GM21381 (cell line): ENCODE measurements at regions not wholly inside any gene's neighbourhood (a gene's known extent, or its start where the extent isn't known, plus 50 kb on each side); places are given as distances from the start of the nearest gene placed in this dataset.

Source experiments
- ATAC-seq: cut with Tn5 transposase; IDR thresholded peaks from one replicate; pipeline ENCODE4 v1.9.1; 2021; ENCODE audit warnings: mild to moderate bottlenecking, moderate library complexity; ENCODE audit not compliant: unreplicated experiment

DNA sequence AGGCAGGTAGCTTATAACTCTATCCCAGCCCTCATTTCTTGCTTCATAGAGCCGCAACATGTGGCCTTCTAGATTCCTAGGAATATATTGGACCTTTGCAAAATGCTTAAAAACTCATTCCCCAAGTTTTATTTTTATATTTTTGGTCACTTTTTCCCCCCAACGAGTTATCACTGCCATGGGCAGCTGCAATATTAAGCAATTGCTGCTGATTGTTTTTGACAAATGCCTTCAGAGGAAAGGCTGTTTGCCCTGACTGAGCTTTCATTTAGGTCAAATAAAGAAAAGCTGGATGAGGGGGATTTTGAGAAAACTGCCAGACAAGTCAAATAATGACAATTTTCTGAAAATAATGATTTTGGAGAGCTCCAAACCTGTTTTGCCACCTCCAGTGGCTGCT lies 976.9 kb upstream of the MBL2 start:
- ATAC-seq, result no peak

DNA sequence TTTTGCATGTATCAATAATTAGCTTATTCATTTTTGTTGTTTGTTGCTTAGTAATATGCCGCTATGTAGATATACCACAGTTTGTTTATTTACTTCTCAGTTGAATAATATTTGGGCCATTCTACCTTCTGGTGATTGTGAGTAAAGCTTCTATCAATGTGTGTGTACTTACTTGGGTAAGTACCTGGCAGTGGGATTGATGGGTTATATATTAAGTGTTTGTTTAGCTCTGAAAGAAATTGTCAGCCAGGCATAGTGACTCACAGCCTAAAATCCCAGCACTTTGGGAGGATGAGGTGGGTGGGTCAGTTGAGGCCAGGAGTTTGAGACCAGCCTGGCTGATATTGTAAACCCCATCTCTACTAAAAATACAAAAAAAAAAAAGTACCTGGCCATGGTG lies 975.7 kb upstream of the MBL2 start:
- no peak for ATAC-seq

DNA sequence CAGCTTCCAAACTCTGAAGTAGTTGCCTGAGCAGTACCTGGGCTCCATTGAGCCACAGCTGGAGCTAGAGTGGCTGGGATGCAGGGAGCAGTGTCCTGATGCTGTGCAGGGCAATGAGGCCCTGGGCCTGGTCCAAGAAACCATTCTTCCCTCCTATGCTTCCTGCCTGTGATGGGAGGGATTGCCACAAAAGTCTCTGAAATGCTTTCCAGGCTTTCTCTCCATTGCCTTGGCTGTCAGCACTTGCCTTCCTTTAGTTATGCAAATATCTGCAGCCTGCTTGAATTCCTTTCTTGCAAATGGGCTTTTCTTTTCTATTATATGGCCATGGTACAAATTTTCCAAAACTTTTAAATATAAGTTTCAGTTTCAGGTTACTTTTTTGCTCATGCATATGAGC lies 972.2 kb upstream of the MBL2 start:
- ATAC-seq, result no peak

DNA sequence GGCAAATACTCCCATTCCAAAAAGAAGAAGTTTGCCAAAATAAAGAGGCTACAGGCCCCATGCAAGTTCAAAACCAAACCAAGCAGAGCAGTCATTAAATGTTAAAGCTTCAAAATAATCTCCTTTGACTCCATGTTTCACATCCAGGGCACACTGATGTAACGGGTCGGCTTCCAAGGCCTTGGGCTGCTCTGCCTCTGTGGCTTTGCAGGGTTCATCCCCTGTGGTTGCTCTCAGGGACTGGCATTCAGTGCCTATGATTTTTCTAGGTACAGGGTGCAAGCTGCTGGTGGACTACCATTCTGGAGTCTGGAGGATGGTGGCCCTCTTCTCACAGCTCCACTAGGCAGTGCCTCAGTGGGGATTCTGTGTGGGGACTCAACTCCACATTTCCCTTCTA lies 971.6 kb upstream of the MBL2 start:
- ATAC-seq, result no peak

DNA sequence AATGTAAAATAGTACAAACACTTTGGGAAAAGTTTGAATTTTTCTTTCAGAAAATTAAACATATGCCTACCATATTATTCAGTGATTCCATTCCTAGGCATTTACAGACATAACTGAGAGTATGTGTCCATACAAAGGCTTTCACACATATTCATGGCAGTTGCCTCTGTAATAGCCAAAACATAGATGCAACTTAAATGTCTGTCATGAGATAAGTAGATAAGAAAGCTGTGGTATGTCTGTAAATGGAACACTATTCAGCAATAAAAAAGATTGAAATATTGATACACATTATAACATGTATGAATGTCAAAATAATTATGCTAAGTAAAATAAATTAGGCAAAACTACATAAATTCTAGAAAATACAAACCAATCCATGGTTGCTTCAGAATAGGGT lies 964.5 kb upstream of the MBL2 start:
- no peak for ATAC-seq

DNA sequence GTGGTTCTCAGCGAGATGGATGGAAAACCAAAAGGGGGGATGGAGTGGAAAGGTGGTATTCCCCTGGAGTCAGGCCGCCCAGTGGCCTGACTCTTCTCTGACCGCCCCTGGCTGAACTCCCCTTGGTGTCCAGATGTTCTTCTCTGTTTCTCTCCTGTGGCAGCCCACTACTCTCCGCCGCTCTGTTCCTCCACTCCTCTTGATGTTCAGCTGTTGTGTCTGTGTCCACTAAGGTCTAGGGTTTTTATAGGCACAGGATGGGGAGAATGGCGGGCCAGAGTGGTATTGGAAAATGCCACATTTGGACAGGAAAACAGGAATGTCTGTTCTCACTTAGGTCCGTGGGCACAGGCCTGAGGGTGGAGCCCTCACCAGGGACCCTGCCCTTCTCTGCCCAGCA lies 954.3 kb upstream of the MBL2 start:
- ATAC-seq, result no peak

DNA sequence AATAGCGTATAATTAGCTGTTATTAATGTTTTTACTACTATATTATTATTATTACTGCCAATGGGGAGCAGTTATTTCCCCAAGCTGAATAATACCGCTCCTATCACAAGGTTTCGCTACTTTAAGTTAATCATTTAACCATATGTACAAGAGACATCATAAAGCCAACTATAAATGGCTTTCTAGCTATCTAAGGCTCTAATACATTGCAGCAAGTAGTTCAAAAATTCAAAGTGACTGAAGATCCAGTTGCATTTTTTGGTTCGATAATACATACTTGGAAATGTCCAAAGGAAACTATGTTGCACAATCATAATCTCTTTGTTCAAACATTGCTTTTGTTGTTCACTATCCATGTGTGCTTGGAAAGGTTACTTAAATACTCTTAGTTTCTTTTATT lies 952.0 kb upstream of the MBL2 start:
- no peak for ATAC-seq

DNA sequence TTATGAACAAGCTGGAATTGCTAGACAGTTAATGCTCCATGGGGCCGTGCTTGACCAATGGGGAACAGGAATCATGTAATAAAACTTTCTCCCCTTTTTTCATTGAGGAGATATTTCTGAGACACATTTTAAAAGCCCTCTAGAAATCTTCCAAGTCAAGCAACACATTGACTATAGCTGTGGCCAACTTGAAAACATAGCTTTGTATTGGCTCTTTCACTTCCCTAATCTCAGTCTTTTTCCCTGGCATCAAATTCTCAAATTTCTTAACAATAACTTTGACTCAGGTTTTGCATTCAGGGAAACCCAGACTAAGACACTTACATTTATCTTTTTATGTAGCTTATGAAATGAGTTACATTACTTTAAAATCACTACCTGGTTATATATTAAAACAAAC lies 947.1 kb upstream of the MBL2 start:
- ATAC-seq, result no peak

DNA sequence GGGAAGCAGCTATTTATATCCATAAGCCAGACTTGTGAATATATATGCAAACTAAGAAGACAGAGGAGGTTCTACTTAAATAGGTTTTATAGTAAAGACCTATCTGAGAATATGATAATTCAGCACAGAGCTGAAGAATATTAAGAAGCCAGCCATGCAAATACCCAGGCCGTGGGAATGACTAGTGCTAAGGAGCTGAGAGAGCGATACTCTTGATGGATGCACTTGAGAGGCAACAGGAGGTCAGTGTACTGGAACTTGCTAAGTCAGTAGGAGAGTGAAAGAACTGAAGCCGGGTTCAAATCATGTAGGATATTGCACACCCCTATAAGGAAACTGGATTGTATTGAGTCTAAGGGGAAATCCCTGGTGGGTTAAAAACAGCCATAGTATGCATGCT lies 943.6 kb upstream of the MBL2 start:
- no peak for ATAC-seq

DNA sequence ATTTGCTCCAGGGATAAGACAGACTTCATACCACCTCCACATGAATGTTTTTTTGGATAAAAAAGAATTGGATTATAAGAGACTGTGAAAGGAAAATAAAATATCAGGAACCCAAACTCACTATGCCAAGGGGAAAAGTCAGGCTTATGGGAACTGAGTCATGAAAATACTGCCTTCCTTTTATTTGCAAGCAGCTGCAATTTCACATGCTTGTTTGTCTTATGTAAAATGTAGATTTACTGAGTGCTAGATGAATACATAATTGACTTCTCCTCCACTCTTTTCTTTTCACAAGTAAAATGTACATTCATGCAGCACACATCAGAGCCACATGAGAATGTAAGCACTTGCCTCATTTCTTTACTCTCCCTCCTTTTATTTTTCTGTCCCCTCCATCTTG lies 940.8 kb upstream of the MBL2 start:
- no peak for ATAC-seq

DNA sequence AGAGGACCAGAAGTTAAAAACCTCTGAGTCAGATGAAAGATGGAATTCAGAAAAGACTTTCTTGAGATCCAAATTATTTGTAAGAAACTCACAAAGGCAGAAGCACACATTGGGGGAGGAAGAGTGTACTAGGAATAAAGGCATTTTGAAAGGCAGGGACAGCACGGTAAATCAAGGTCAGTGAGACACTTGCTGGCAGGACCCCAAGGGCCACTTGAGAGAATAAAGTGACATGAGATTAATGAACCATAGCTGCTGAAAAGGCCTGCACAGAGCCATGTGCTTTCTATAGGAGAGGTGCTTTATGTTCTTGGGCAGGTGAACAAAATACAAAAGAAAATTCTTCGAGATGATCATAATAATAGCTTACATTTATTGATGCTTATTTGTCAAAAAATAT lies 929.9 kb upstream of the MBL2 start:
- no peak for ATAC-seq

DNA sequence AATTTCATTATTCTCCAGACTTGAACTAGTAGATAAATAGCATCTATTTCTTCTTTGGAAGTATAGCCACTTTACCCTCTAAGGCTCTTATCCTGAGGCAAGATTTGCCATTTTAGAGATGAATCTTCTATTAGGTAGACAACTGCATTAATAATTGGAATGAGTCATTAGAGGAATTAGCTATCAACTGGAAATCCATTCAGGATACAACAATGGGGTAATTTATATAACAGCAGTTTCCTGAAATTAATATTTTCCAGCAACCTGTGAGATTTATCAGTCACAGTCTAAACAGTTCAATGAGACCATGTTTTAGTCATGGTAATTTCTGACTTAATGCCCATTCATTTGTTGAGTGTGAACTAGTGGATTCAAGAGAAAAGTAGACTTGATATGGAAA lies 928.6 kb upstream of the MBL2 start:
- no peak for ATAC-seq

DNA sequence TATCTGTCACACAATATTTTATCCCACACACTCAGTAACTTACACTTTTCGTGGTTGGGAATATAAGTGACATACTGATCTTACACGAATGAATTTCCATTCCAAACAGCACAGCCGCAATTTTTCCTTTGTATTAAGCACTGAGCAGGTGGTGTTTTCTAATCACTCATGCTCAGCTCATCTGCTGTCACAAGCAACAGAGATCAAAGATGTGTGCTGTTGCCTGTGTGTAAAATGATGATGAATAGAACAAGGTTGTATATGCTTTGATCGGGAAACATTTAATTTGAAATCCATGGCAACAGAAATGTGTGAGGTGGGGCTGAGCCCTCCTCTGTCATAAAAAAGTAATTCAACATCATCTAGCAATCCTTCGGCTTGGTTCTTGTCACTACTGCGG lies 927.7 kb upstream of the MBL2 start:
- ATAC-seq, result no peak

DNA sequence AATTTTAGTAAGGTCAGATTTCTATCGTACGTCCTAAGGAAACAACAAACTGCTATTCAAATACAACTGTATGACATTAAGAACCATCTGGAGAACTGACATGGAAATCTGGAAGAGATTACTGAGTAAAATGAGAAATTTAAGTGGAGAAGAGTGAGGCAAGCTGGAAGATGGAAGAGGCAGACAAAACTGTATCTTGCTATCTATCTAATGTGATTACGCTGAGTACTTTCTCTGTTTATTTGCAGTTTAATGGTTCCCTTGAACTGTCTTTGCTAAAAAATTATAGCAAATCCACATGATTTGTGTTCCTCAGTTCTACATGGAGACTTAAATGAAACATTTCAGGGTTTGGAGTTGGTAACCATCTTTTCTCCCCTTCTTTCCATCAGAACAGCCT lies 927.1 kb upstream of the MBL2 start:
- no peak for ATAC-seq

DNA sequence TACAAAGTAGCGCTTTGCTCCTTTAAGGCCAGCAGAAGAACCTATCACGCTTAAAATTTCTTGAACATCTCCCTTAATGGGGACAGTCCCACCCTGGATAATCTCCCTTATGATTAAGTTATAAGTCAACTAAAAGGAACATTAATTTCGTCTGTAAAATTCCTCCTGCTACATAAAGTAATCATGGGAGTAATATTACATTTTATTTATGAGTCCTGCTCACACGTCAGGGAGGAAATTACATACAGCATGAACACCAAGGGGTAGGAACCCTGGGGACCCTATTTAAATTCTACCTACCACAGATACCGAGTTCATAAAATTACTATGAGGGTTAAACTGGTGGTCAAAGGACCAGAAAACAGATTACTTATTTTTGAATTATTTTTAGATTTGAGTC lies 926.6 kb upstream of the MBL2 start:
- ATAC-seq, result no peak

DNA sequence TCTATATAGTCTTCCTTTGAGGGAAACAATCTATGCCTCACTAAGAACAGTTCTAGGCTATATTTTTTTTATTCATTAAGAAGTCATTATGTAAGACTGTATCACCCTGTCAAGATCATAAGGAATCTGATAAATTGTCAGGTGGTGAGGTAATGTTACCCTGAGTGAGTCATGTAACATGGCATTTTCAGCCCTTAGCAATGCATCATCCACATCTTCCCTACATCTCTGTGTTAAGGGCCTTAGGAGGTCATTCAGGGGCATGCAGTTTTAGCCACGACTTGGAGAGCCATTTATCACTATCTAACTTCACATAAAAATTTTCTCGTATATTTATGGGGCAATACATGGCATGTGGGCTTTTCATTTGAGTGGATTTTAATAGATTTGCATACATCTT lies 924.5 kb upstream of the MBL2 start:
- no peak for ATAC-seq

DNA sequence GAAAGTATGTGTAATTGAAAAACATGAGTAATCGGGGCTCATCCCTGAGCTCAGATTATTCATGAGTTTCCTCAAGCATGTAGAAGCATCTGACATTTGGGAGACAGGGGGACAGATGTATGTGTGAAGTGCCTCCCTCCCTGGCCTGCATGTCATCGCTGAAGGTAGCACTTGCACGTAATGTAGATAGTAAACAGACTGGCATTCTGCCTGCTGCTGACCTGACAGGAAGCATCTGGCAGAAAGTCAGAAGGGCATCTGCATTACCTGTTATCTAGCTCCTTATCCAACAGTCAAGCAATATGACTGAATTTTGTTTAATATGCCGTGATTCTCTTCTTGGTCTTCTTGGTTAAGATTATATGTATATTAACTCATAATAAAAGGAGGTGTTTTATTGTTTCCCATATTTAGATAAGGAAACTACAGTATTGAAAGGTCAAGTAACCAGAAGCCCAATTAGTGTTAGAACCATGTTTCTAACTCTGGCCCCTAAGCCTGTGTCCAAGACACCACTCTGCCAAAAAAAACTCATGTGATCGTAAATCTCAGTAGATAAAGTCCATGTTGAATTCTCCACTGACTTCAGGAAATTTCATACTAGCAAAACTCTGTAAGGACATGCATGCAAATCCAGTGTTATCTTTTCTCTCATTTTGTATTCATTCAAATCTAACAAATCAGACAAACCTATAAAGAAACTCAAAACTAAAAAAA lies 918.1 kb upstream of the MBL2 start:
- ATAC-seq, result no peak

DNA sequence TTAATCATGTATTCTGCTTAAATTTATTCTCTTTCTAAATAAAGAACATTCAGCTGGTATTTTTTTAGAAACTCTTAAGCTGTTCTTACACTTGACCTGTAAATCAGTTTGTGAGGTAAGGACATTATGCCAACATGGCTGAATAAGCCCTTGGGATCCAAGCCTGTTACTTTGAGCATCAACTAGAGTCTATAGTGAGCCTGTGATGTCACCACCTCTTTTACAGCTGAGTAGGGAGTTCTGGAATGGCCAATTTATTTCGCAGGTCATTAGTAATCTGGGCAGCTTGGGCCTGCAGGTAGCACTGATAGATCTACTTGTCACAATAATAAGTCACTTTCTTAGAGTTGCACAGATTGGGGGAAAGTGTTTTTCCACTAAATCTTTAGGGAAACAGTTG lies 915.2 kb upstream of the MBL2 start:
- ATAC-seq, result no peak

DNA sequence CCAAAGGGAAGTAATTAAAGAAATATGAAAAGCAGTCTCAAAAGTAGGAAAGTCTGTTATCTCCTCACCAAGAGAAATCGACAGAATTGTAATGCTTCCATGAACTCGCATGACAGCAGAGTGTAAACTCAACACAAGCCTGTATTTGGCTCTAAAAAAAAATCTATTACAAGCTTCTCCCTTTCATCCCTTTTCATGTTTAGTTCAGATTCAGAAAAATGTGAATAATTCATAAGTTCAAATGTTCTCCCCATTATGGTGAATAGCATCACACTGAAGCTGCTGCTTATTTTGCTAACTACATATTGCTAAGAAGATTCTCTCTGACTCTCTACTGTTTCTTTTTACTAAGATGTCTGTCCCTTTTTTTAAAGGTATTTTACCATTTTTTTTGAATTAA lies 910.3 kb upstream of the MBL2 start:
- no peak for ATAC-seq

DNA sequence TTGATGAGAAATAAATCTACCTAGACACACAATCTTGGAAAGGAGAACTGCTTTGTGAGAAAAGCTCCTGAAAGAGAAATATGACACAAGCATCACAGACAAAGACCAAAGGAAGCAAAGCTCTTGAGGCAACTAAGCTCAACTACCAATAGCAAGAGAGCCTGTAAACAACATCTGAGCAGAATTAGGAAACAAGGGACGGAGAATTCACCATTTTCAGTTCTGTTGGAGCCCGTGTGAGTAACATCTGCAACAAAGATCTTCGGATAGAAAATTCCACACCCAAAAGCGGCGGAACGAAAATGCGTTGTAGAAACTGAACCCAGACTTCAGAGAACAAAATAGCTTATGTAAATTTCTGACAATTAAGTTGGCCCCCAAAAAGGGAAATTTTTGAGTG lies 909.9 kb upstream of the MBL2 start:
- no peak for ATAC-seq

DNA sequence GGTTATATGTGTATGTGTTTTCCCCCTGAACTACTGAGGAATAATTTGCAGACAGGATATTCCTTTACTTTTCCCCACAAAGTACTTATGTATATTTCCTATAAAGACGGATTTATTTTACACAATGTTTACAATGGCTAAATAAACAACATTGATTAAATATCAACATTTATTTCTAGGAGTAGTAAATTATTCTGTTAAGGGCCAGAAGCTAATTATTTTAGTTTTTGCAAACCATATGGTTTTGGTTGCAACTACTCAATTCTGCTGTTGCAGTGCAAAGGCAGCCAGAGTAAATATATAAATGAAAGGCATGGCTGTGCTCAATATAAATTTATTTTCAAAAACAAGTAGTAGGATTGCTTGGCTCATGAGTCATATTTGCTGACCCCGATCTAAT lies 907.1 kb upstream of the MBL2 start:
- no peak for ATAC-seq

DNA sequence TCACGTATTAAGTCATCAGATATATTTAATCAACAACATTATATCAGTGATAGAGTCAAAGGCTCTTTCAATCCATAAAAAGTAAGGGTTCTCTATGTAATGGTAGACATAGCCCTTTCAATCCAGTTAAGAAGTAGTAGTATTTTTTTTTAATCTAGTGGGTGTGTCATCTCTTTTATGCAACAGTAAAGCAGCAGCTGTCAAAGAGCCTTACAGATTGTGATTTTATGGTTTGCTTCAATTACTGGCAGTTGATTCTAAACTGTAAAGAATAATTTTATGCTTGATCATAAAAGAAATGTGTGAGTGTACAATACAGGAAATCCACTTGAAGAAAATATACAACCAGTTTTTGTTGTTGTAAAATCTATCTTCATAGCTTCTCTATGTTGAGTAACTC lies 902.6 kb upstream of the MBL2 start:
- ATAC-seq, result no peak

DNA sequence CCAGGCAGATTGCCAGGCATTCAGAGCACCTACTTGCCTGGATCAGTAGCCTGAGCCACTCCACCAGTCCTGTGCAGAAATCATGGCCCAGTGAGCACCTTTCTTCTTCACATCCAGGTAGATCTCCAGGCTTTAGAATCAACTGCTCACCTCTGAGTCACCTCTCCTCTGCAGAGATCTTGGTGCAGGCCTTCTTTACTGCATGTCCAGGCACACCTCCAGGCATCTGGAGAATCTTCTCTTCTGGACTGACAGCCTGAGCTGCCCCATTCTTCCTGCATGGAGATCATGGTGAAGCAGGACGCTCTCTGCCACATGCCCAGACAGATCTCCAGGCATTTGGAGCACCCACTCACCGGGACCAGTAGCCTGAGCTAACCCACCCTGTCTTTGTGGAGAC lies 894.5 kb upstream of the MBL2 start:
- no peak for ATAC-seq
